Activated CD8-positive, alpha-beta T cell treated with anti-CD3 and anti-CD28 coated beads, Interleukin-2, amount 10 ng/mL, durations not matched to agents 7 days and 5 days (primary cell): ENCODE measurements at regions not wholly inside any gene's neighbourhood (a gene's known extent, or its start where the extent isn't known, plus 50 kb on each side); places are given as distances from the start of the nearest gene placed in this dataset.
A peak's percentile ranks its signal among the peaks of the same experiment; 100 is the strongest.
"Not testable (repeated sequence)": the region's sequence is repeated elsewhere in the genome, so short reads cannot be mapped to it uniquely, and the experiment has no call there.

Source experiments
- ATAC-seq: fragments of 150-1000 bp; cut with Tn5 transposase; one replicate; pipeline ENCODE4 v1.10.0; 2021; ENCODE audit warnings: moderate library complexity
- CTCF ChIA-PET: fragments of 350-600 bp; sonication (Branson Sonifier 250); formaldehyde crosslinking; loops from one replicate; lab custom pipeline; 2021; ENCODE audit warnings: antibody characterized with exemption; lab: Charles Lee
- POLR2A ChIA-PET: fragments of 350-600 bp; sonication (Branson Sonifier 250); formaldehyde crosslinking; loops from one replicate; lab custom pipeline; 2021; ENCODE audit warnings: antibody characterized with exemption; lab: Charles Lee
- DNase-seq: peaks from one replicate; pipeline ENCODE4 v3.0.0-alpha.2; 2020
- H3K27ac Mint-ChIP-seq: one replicate; pipeline ENCODE4 v1.8.0; 2021; ENCODE audit warnings: mild to moderate bottlenecking, mixed read lengths
- H3K27me3 Mint-ChIP-seq: one replicate; pipeline ENCODE4 v1.8.0; 2021; ENCODE audit warnings: low read depth, mixed read lengths
- H3K36me3 Mint-ChIP-seq: one replicate; pipeline ENCODE4 v1.8.0; 2021; ENCODE audit warnings: low read depth, mixed read lengths
- H3K4me1 Mint-ChIP-seq: one replicate; pipeline ENCODE4 v1.8.0; 2021; ENCODE audit warnings: low read depth, mixed read lengths
- H3K4me3 Mint-ChIP-seq: one replicate; pipeline ENCODE4 v1.8.0; 2021; ENCODE audit warnings: mild to moderate bottlenecking, mixed read lengths
- H3K9me3 Mint-ChIP-seq: one replicate; pipeline ENCODE4 v1.8.0; 2022; ENCODE audit warnings: mixed read lengths; ENCODE audit not compliant: insufficient read depth

DNA sequence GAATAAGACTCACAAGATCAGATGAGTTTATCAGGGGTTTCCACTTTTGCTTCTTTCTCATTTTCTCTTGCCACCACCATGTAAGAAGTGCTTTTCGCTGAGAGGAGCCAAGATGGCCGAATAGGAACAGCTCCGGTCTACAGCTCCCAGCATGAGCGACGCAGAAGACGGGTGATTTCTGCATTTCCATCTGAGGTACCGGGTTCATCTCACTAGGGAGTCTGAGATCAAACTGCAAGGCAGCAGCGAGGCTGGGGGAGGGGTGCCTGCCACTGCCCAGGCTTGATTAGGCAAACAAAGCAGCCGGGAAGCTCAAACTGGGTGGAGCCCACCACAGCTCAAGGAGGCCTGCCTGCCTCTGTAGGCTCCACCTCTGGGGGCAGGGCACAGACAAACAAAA, 285.1 kb downstream of the MATN1 start:
- H3K4me1 Mint-ChIP-seq = not testable (repeated sequence)

DNA sequence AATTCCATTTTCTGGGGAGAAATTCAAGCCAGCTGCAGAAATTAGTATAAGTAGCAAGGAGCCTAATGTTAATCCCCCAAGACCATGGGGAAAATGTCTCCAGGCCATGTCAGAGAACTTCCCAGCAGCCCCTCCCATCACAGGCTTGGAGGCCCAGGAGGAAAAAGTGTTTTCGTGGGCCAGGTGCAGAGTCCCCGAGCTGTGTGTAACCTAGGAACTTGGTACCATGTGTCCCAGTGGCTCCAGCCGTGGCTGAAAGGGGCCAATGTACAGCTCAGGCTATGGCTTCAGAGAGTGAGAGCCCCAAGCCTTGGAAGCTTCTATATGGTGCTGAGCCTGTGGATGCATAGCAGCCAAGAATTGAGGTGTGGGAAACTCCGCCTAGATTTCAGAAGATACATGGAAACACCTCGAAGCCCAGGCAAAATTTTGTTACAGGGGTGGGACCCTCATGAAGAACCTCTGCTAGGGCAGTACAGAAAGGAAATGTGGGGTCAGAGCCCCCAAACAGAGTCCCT, 286.3 kb downstream of the MATN1 start:
- no peaks in the 10 kb centered on the region for H3K4me1 Mint-ChIP-seq
- H3K36me3 Mint-ChIP-seq = no peaks in the 10 kb centered on the region
- no peak for DNase-seq
- POLR2A ChIA-PET = no interaction called here
- H3K27ac Mint-ChIP-seq = no peak overlapping the region
- CTCF ChIA-PET = no interaction called here
- no peaks in the 10 kb centered on the region for H3K9me3 Mint-ChIP-seq
- no peak for ATAC-seq
- no peak overlapping the region for H3K4me3 Mint-ChIP-seq
- peaks cover 14% of the 10 kb centered on the region for H3K27me3 Mint-ChIP-seq

More for the DNA sequence above, 285.1 kb downstream of the MATN1 start:
- POLR2A ChIA-PET, CTCF ChIA-PET, H3K27ac Mint-ChIP-seq, H3K27me3 Mint-ChIP-seq, H3K9me3 Mint-ChIP-seq, H3K4me3 Mint-ChIP-seq, DNase-seq, ATAC-seq, H3K36me3 Mint-ChIP-seq: not testable (repeated sequence)

GRCh38 chr1:30427545-30427944, 295.8 kb downstream of the MATN1 start:
- DNase-seq (peak; percentile 6), ATAC-seq (no peak)
- Mint-ChIP-seq H3K9me3 (no peaks in the 10 kb centered on the region), H3K27ac (no peak overlapping the region), H3K27me3 (peaks cover 15% of the 10 kb centered on the region), H3K4me1 (no peaks in the 10 kb centered on the region), H3K36me3 (no peaks in the 10 kb centered on the region), H3K4me3 (no peak overlapping the region)
- ChIA-PET CTCF (no interaction called here), POLR2A (no interaction called here)

- peaks cover 3% of the 10 kb centered on the region for H3K27me3 Mint-ChIP-seq
- CTCF ChIA-PET = no interaction called here
- no peaks in the 10 kb centered on the region for H3K4me1 Mint-ChIP-seq
- H3K27ac Mint-ChIP-seq = no peak overlapping the region
- no peak for ATAC-seq
- POLR2A ChIA-PET = no interaction called here
- H3K4me3 Mint-ChIP-seq = no peak overlapping the region
- no peaks in the 10 kb centered on the region for H3K36me3 Mint-ChIP-seq
- no peaks in the 10 kb centered on the region for H3K9me3 Mint-ChIP-seq
- DNase-seq = peak; percentile 6
These were observed 298.3 kb downstream of the MATN1 start for GRCh38 chr1:30425046-30425445.

DNA sequence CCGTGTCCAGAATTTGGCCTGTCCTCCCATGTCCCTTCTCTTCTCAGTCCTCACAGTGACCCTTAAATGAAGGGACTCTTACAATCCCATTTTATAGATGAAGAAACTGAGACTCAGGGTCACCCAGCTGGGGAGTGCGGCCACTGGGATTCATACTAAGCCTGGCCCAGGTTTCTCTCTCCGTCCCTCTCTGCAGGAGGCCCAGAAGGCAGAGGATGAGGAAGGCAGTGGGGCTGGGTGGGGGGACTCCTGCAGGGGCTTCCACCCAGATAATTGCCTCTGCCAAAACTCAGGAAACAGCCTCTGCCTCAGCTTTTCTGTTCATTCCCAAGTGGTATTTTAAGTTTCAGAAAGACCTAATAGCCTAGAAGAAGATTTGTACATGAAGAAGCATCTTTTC, 299.8 kb downstream of the MATN1 start:
- no peaks in the 10 kb centered on the region for H3K36me3 Mint-ChIP-seq
- POLR2A ChIA-PET = no interaction called here
- no peaks in the 10 kb centered on the region for H3K4me1 Mint-ChIP-seq
- no peak overlapping the region for H3K27ac Mint-ChIP-seq
- CTCF ChIA-PET = no interaction called here
- ATAC-seq (no peak), DNase-seq (peak; percentile 4)
- no peaks in the 10 kb centered on the region for H3K9me3 Mint-ChIP-seq
- H3K27me3 Mint-ChIP-seq = peaks cover 3% of the 10 kb centered on the region
- H3K4me3 Mint-ChIP-seq = no peak overlapping the region

- ATAC-seq = no peak
- H3K4me3 Mint-ChIP-seq = no peak overlapping the region
- POLR2A ChIA-PET = no interaction called here
- H3K27ac Mint-ChIP-seq = no peak overlapping the region
- no peaks in the 10 kb centered on the region for H3K9me3 Mint-ChIP-seq
- CTCF ChIA-PET = no interaction called here
- H3K4me1 Mint-ChIP-seq = no peaks in the 10 kb centered on the region
- H3K27me3 Mint-ChIP-seq = peaks cover 3% of the 10 kb centered on the region
- no peaks in the 10 kb centered on the region for H3K36me3 Mint-ChIP-seq
- DNase-seq = peak; percentile 1
These were observed 301.1 kb downstream of the MATN1 start for GRCh38 chr1:30422251-30422650.

- H3K27ac Mint-ChIP-seq = no peak overlapping the region
- no peak for ATAC-seq
- CTCF ChIA-PET = interaction anchor here (1.7 kb wide), 1 partner anchor 40 kb away, joined by 5 read pairs; no protein-coding TSS in a partner anchor
These were observed 302.8 kb downstream of the MATN1 start for GRCh38 chr1:30420519-30421050.

DNA sequence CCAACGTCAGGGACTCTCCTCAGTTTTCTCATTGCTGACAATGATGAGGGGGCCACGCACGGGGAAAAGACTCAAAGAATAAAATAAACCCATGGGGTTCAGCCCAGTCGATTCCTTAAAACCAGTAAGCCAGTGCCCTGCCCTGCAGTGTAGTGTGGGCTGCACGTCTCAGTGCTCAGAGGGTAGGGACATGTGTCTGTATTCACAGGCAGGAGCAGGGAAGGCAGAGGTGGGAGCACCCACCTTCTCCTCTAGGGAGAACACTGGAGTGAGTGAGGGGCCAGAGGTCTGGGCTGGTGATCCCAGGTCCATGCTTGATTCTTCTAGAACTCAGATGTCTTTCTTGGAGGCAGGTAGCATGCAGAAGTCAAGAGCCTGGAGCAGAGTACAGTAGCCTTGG, 303.6 kb downstream of the MATN1 start:
- H3K4me1 Mint-ChIP-seq = no peaks in the 10 kb centered on the region
- ChIA-PET POLR2A (no interaction called here), CTCF (no interaction called here)
- no peaks in the 10 kb centered on the region for H3K27me3 Mint-ChIP-seq
- H3K36me3 Mint-ChIP-seq = no peaks in the 10 kb centered on the region
- no peak overlapping the region for H3K27ac Mint-ChIP-seq
- H3K4me3 Mint-ChIP-seq = no peak overlapping the region
- ATAC-seq (no peak), DNase-seq (peak; percentile 13)
- no peaks in the 10 kb centered on the region for H3K9me3 Mint-ChIP-seq

More at GRCh38 chr1:30420519-30421050, 302.8 kb downstream of the MATN1 start:
- Mint-ChIP-seq H3K27me3 (no peaks in the 10 kb centered on the region), H3K4me3 (no peak overlapping the region), H3K4me1 (no peaks in the 10 kb centered on the region), H3K9me3 (no peaks in the 10 kb centered on the region), H3K36me3 (no peaks in the 10 kb centered on the region)
- POLR2A ChIA-PET = no interaction called here
- peak; percentile 12 for DNase-seq

- peak; percentile 9 for DNase-seq
- H3K9me3 Mint-ChIP-seq = no peaks in the 10 kb centered on the region
- no peaks in the 10 kb centered on the region for H3K27me3 Mint-ChIP-seq
- no peaks in the 10 kb centered on the region for H3K36me3 Mint-ChIP-seq
- H3K4me3 Mint-ChIP-seq = no peak overlapping the region
- no peak overlapping the region for H3K27ac Mint-ChIP-seq
- ATAC-seq = no peak
- no peaks in the 10 kb centered on the region for H3K4me1 Mint-ChIP-seq
- POLR2A ChIA-PET = no interaction called here
- CTCF ChIA-PET = interaction anchor here (1.3 kb wide), 1 partner anchor 10 kb away, joined by 3 read pairs; no protein-coding TSS in a partner anchor
These were observed 304.3 kb downstream of the MATN1 start for GRCh38 chr1:30418939-30419720.

GRCh38 chr1:30418061-30418938, 305.1 kb downstream of the MATN1 start:
- Mint-ChIP-seq H3K27ac (no peak overlapping the region), H3K4me1 (no peaks in the 10 kb centered on the region), H3K4me3 (no peak overlapping the region), H3K9me3 (no peaks in the 10 kb centered on the region), H3K36me3 (no peaks in the 10 kb centered on the region), H3K27me3 (no peaks in the 10 kb centered on the region)
- ATAC-seq = no peak
- DNase-seq = peak; percentile 14
- ChIA-PET CTCF (interaction anchor here (1.3 kb wide), 1 partner anchor 11 kb away, joined by 3 read pairs; no protein-coding TSS in a partner anchor), POLR2A (no interaction called here)

DNA sequence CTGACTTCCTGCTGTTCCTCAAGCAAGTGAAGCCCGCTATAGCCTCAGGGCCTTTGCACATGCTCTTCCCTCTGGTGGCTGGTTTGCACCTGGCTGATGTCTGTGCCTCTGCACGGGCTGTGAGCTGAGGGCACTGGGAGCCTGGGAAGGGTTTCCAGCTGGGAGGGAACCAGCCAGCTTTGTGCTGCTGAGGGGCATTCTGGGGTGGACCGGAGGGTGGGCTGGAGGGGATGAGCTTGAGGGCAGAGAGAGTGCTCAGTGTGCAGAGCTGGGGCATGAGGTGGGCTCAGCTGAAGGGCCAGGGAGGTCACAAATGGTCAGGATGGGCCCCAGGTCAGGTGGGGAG, 305.7 kb downstream of the MATN1 start:
- POLR2A ChIA-PET = no interaction called here
- H3K9me3 Mint-ChIP-seq = no peaks in the 10 kb centered on the region
- H3K4me3 Mint-ChIP-seq = no peak overlapping the region
- CTCF ChIA-PET = no interaction called here
- no peaks in the 10 kb centered on the region for H3K27me3 Mint-ChIP-seq
- DNase-seq (peak; percentile 0), ATAC-seq (no peak)
- no peaks in the 10 kb centered on the region for H3K4me1 Mint-ChIP-seq
- H3K36me3 Mint-ChIP-seq = no peaks in the 10 kb centered on the region
- no peak overlapping the region for H3K27ac Mint-ChIP-seq
